Tibial nerve (tissue), 4 donors: ENCODE measurements at regions not wholly inside any gene's neighbourhood (a gene's known extent, or its start where the extent isn't known, plus 50 kb on each side); places are given as distances from the start of the nearest gene placed in this dataset.
"Not testable (repeated sequence)": the region's sequence is repeated elsewhere in the genome, so short reads cannot be mapped to it uniquely, and the experiment has no call there.

Experiments
- DNase-seq, 2 donors: peaks; one replicate each; pipeline ENCODE4 v3.0.0-alpha.2; 2019; ENCODE audit warnings: low spot score in 2 of 2
- H3K27ac ChIP-seq, 4 donors: fragments of 200-600 bp; sonication (generic) in 3 of 4; one replicate each; pipeline ENCODE4 v1.5.1; 2017 to 2019; ENCODE audit warnings: mild to moderate bottlenecking in 1 of 4
- H3K27me3 ChIP-seq, 2 donors: fragments of 200-600 bp; sonication (generic) in 1 of 2; one replicate each; pipeline versions ENCODE4 v1.5.1 to v1.6.0; 2017 to 2019
- H3K36me3 ChIP-seq, 3 donors: fragments of 200-600 bp; sonication (generic); one replicate each; pipeline ENCODE4 v1.5.1; 2018 to 2019
- H3K4me1 ChIP-seq, 4 donors: fragments of 200-600 bp; sonication (generic) in 3 of 4; one replicate each; pipeline ENCODE4 v1.5.1; 2017 to 2019
- H3K4me3 ChIP-seq, 4 donors: fragments of 200-600 bp; sonication (generic) in 3 of 4; one replicate each; pipeline ENCODE4 v1.5.1; 2017 to 2019; ENCODE audit warnings: mild to moderate bottlenecking in 1 of 4, moderate library complexity in 1 of 4
- H3K9me3 ChIP-seq, 4 donors: fragments of 200-600 bp; sonication (generic) in 3 of 4; one replicate each; pipeline ENCODE4 v1.5.1; 2017 to 2019
- EP300 ChIP-seq, 2 donors: sonication (generic); formaldehyde crosslinking; IDR thresholded peaks; one replicate each; pipeline ENCODE4 v1.6.1; 2017; ENCODE audit warnings: antibody characterized with exemption in 2 of 2, mild to moderate bottlenecking in 1 of 2
- POLR2A ChIP-seq, 2 donors: fragments of 450-650 bp; IDR thresholded peaks; one replicate each; pipeline ENCODE4 v1.6.1; 2017; ENCODE audit warnings: antibody characterized with exemption in 2 of 2, mild to moderate bottlenecking in 2 of 2, moderate library complexity in 2 of 2
- WGBS, 2 donors: methylation state at CpG; one replicate each; pipeline ENCODE4 v1.1.5; 2018; 5-methylcytosine and 5-hydroxymethylcytosine counted together
- TF ChIP-seq, protein P1 (sequence below), 5 experiments: fragments of 200-600 bp in 3 of 5; fragments of 450-650 bp in 2 of 5; sonication (generic) in 3 of 5; IDR thresholded peaks; one replicate each; pipeline ENCODE4 v1.5.1; 2016 to 2019; ENCODE audit warnings: antibody characterized with exemption in 5 of 5, mild to moderate bottlenecking in 3 of 5, moderate library complexity in 2 of 5

DNA sequence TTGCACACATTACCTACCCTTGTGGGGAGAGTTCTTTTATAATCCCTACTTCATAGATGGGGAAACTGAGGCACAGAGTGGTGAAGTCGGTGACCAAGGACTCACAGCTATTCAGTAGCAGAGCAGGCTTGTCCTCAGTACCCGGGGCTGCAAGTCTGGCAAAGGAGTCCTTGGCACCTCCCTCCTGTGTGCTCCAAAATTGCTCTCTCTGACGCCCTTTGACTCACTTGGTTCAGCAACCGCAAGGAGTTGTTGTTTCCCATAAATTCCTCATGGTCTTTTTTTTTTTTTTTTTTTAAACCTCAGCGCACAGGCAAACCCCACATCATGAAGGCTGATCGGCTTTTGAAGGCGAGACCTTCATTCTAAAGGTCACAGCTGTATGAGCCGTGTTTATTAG is 143.2 kb downstream of the CEBPB start:
- no peaks in the 10 kb centered on the region for H3K9me3 ChIP-seq
- H3K27me3 ChIP-seq = no peaks in the 10 kb centered on the region
- TF ChIP-seq EP300 (IDR thresholded peaks at IDR 0.05) = peak in 1 of 2 donors; percentile 55
- TF ChIP-seq, protein P1, sequence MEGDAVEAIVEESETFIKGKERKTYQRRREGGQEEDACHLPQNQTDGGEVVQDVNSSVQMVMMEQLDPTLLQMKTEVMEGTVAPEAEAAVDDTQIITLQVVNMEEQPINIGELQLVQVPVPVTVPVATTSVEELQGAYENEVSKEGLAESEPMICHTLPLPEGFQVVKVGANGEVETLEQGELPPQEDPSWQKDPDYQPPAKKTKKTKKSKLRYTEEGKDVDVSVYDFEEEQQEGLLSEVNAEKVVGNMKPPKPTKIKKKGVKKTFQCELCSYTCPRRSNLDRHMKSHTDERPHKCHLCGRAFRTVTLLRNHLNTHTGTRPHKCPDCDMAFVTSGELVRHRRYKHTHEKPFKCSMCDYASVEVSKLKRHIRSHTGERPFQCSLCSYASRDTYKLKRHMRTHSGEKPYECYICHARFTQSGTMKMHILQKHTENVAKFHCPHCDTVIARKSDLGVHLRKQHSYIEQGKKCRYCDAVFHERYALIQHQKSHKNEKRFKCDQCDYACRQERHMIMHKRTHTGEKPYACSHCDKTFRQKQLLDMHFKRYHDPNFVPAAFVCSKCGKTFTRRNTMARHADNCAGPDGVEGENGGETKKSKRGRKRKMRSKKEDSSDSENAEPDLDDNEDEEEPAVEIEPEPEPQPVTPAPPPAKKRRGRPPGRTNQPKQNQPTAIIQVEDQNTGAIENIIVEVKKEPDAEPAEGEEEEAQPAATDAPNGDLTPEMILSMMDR (IDR thresholded peaks at IDR 0.05) = no peak
- DNase-seq = no peak
- WGBS, 2 donors = 44 to 47% methylated on average over 8 of the region's 8 CpGs
- H3K27ac ChIP-seq = peak overlapping the region in 3 of 4 donors; percentile 33 to 79 (median 79)
- H3K4me3 ChIP-seq = no peak overlapping the region
- H3K36me3 ChIP-seq = no peaks in the 10 kb centered on the region
- peaks cover 0 to 67% (median 23%) of the 10 kb centered on the region in 4 donors for H3K4me1 ChIP-seq

DNA sequence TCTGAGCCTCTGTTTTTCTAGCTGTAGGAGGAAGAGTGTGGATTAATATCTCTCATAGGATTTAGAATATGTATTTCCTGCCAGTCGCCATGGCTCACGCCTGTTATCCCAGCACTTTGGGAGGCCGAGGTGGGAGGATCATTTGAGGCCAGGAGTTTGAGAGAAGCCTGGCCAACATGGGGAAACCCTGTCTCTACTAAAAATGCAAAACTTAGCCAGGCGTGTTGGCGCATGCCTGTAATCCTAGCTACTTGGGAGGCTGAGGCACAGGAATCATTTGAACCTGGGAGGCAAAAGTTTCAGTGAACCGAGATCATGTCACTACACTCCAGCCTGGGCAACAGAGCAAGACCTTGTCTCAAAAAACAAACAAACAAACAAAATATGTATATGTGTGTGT is 143.9 kb downstream of the CEBPB start:
- not testable (repeated sequence) for H3K36me3 ChIP-seq, DNase-seq, H3K9me3 ChIP-seq, H3K27me3 ChIP-seq, H3K4me3 ChIP-seq
- peak overlapping the region in 3 of 4 donors; percentile 33 to 79 (median 79) for H3K27ac ChIP-seq
- peaks cover 0 to 74% (median 28%) of the 10 kb centered on the region in 4 donors for H3K4me1 ChIP-seq
- 64 to 84% methylated on average over 6 of the region's 6 CpGs for WGBS, 2 donors

DNA sequence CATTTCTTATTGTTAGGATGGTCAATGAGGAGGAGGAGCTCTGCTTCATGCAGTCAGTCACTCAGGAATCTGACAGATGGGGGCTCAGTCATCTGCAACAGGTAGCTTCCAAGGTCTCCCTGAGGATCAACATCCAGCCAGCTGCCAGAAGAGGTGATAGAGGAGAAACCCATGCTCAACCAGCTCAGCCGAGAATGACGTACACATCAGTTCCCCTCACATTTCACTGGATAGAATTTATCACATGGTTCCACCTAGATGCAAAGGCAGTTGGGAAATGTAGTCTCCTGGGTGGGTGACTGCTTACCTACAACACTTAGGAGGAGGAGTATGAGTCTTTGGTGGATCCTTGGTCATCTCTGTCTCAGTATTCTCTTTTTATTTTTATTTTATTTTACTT is 144.5 kb downstream of the CEBPB start:
- Histone ChIP-seq H3K27me3 (no peaks in the 10 kb centered on the region), H3K4me1 (peaks cover 0 to 80% (median 31%) of the 10 kb centered on the region in 4 donors), H3K27ac (peak overlapping the region in 1 of 4 donors; percentile 43), H3K36me3 (no peaks in the 10 kb centered on the region), H3K9me3 (no peaks in the 10 kb centered on the region), H3K4me3 (no peak overlapping the region)
- no peak for DNase-seq
- peak in 1 of 2 donors; percentile 15 for TF ChIP-seq EP300 (IDR thresholded peaks at IDR 0.05)
- TF ChIP-seq, protein P1 (IDR thresholded peaks at IDR 0.05) = no peak
- 23% methylated on average over 2 of the region's 2 CpGs for WGBS, 2 donors

DNA sequence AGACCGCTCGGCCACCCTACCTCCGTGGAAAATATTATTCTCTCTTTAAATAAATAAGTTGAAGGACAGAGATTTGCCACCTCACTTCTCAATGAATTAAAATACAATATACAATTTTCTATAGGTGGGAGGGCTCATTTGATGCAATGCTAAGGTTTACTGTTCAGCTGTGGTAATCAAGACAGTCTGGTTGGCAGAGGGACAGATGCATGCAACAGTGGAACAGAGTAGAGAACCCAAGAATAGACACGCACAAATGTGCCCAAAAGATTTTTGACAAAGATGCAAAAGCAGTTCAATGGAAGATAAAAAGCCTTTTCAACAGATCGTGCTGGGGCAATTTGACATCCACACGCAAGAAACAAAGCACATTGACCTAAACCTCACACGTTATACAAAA is 145.2 kb downstream of the CEBPB start:
- 72 to 74% methylated on average over 7 of the region's 7 CpGs for WGBS, 2 donors
- H3K4me3 ChIP-seq = no peak overlapping the region
- no peaks in the 10 kb centered on the region for H3K9me3 ChIP-seq
- peak overlapping the region in 1 of 4 donors; percentile 17 for H3K27ac ChIP-seq
- TF ChIP-seq, protein P1 (IDR thresholded peaks at IDR 0.05) = no peak
- TF ChIP-seq EP300 (IDR thresholded peaks at IDR 0.05) = no peak
- no peak for TF ChIP-seq POLR2A (IDR thresholded peaks at IDR 0.05)
- peaks cover 0 to 77% (median 27%) of the 10 kb centered on the region in 4 donors for H3K4me1 ChIP-seq
- H3K36me3 ChIP-seq = no peaks in the 10 kb centered on the region
- H3K27me3 ChIP-seq = no peaks in the 10 kb centered on the region
- no peak for DNase-seq

DNA sequence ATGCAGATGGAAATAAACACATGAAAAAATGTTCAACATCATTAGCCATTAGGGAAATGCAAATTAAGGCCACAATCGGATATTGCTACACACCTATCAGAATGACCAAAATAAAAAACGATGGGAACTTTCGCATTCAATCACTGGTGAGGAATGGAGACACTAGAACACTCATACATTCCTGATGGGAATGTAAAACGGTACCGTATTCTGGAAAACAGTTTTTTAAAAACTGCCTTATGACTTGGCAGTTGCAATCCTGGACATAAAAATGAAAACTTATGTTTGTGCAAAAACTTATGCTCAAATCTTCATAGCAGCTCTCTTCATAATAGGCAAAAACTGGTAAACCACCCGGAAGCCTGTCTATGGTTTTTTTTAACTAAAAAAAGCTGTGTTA is 146.0 kb downstream of the CEBPB start:
- no peaks in the 10 kb centered on the region for H3K36me3 ChIP-seq
- TF ChIP-seq EP300 (IDR thresholded peaks at IDR 0.05) = no peak
- H3K9me3 ChIP-seq = no peaks in the 10 kb centered on the region
- no peak overlapping the region for H3K4me3 ChIP-seq
- H3K4me1 ChIP-seq = peaks cover 0 to 69% (median 25%) of the 10 kb centered on the region in 4 donors
- WGBS, 2 donors = 67 to 69% methylated on average over 6 of the region's 6 CpGs
- H3K27me3 ChIP-seq = no peaks in the 10 kb centered on the region
- H3K27ac ChIP-seq = no peak overlapping the region
- DNase-seq = no peak

DNA sequence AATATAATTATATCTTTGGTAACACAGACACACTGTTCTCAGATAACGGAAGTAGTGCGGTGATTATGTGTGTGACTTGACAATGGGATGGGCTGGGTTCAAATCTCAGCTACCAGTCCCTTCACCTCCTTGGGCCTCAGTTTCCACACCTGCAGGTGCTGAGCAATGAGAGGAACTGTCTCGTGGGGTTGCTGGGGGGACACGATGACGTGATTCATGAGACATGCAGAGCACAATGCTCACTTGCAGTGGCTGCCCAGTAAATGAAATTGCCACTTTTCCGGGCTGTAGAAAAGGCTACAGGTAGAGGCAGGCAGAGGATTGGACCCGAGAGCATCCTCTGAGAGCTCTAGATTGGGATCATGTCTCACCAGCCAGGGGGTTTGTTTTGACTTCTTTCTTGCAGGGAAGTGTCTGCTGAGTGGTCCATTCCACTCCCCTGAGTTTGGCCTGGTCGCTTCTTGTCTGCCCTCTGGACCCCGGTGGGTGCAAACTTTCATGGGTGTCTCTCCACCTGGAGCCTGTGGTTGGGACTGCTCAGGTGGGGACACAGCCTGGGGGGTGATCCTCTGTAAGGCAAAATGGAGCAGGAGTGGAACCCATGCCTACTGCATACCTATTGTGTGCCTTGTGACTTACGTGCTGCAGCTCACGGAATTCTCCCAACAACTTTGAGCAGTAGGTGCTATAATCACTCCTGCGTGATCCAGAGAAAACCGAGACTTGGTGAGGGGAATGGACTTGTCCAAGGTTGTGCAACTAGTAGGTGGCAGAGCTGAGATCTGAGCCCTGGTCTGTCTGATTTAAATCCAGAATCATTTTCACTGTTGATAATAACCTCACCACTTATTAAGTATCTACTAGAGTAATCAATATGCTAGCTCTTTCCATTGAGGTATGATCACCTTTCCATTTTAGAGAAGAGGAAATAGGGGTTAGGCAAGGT is 147.2 kb downstream of the CEBPB start:
- H3K4me3 ChIP-seq = no peak overlapping the region
- H3K27ac ChIP-seq = peak overlapping the region in 2 of 4 donors; percentile 63 to 82
- TF ChIP-seq POLR2A (IDR thresholded peaks at IDR 0.05) (no peak), EP300 (IDR thresholded peaks at IDR 0.05) (no peak)
- TF ChIP-seq, protein P1 (IDR thresholded peaks at IDR 0.05) = no peak
- no peaks in the 10 kb centered on the region for H3K36me3 ChIP-seq
- WGBS, 2 donors = 93 to 95% methylated on average over 13 of the region's 13 CpGs
- peaks cover 0 to 59% (median 21%) of the 10 kb centered on the region in 4 donors for H3K4me1 ChIP-seq
- no peaks in the 10 kb centered on the region for H3K9me3 ChIP-seq
- no peak for DNase-seq
- no peaks in the 10 kb centered on the region for H3K27me3 ChIP-seq
